Activated CD4-positive, alpha-beta T cell treated with anti-CD3 and anti-CD28 coated beads, Interleukin-2, amount 10 ng/mL, durations not matched to agents 24 days and 14 days (primary cell): ENCODE measurements at regions not wholly inside any gene's neighbourhood (a gene's known extent, or its start where the extent isn't known, plus 50 kb on each side); places are given as distances from the start of the nearest gene placed in this dataset.

Experiments
- DNase-seq: peaks from one replicate; pipeline ENCODE4 v3.0.0; 2022
- H3K27ac Mint-ChIP-seq: one replicate; pipeline ENCODE4 v1.8.0; 2022; ENCODE audit warnings: mild to moderate bottlenecking, mixed read lengths
- H3K27me3 Mint-ChIP-seq: one replicate; pipeline ENCODE4 v1.8.0; 2022; ENCODE audit warnings: mixed read lengths
- H3K36me3 Mint-ChIP-seq: one replicate; pipeline ENCODE4 v1.8.0; 2022; ENCODE audit warnings: low read depth, mild to moderate bottlenecking, mixed read lengths
- H3K4me1 Mint-ChIP-seq: one replicate; pipeline ENCODE4 v1.8.0; 2021; ENCODE audit warnings: mixed read lengths
- H3K4me3 Mint-ChIP-seq: one replicate; pipeline ENCODE4 v1.8.0; 2022; ENCODE audit warnings: mild to moderate bottlenecking, moderate library complexity, mixed read lengths
- H3K9me3 Mint-ChIP-seq: one replicate; pipeline ENCODE4 v1.8.0; 2021; ENCODE audit warnings: mixed read lengths
- intact Hi-C: fragments of 100-400 bp; cut with micrococcal nuclease; formaldehyde crosslinking; loops from one replicate; pipeline ENCODE4 v1.15.1; 2023

- Mint-ChIP-seq H3K27ac (no peak overlapping the region), H3K27me3 (no peaks in the 10 kb centered on the region)
- intact Hi-C loops = no loop called here
These were observed 361.0 kb upstream of the IL12A start for GRCh38 chr3:159627634-159628033.

GRCh38 chr3:159629329-159630084, 359.1 kb upstream of the IL12A start:
- no peak overlapping the region for H3K27ac Mint-ChIP-seq
- no peak overlapping the region for H3K4me3 Mint-ChIP-seq
- no peaks in the 10 kb centered on the region for H3K4me1 Mint-ChIP-seq
- intact Hi-C loops = no loop called here
- H3K9me3 Mint-ChIP-seq = no peaks in the 10 kb centered on the region
- DNase-seq = no peak
- no peaks in the 10 kb centered on the region for H3K27me3 Mint-ChIP-seq
- H3K36me3 Mint-ChIP-seq = no peaks in the 10 kb centered on the region

More at GRCh38 chr3:159627634-159628033, 361.0 kb upstream of the IL12A start:
- Mint-ChIP-seq H3K4me3 (no peak overlapping the region), H3K36me3 (no peaks in the 10 kb centered on the region), H3K4me1 (no peaks in the 10 kb centered on the region), H3K9me3 (no peaks in the 10 kb centered on the region)
- no peak for DNase-seq

GRCh38 chr3:159631226-159631625, 357.4 kb upstream of the IL12A start:
- H3K27ac Mint-ChIP-seq = no peak overlapping the region

GRCh38 chr3:159632128-159632527, 356.5 kb upstream of the IL12A start:
- no peak for DNase-seq
- intact Hi-C loops = no loop called here
- Mint-ChIP-seq H3K4me1 (no peaks in the 10 kb centered on the region), H3K36me3 (no peaks in the 10 kb centered on the region), H3K27ac (no peak overlapping the region), H3K27me3 (no peaks in the 10 kb centered on the region), H3K4me3 (no peak overlapping the region), H3K9me3 (no peaks in the 10 kb centered on the region)

More at GRCh38 chr3:159631226-159631625, 357.4 kb upstream of the IL12A start:
- DNase-seq = no peak
- Mint-ChIP-seq H3K4me3 (no peak overlapping the region), H3K27me3 (no peaks in the 10 kb centered on the region), H3K36me3 (no peaks in the 10 kb centered on the region), H3K9me3 (no peaks in the 10 kb centered on the region), H3K4me1 (no peaks in the 10 kb centered on the region)
- intact Hi-C loops = no loop called here

- Mint-ChIP-seq H3K4me3 (no peak overlapping the region), H3K27ac (no peak overlapping the region), H3K36me3 (no peaks in the 10 kb centered on the region), H3K4me1 (no peaks in the 10 kb centered on the region), H3K27me3 (no peaks in the 10 kb centered on the region), H3K9me3 (no peaks in the 10 kb centered on the region)
- no peak for DNase-seq
- intact Hi-C loops = no loop called here
These were observed 355.8 kb upstream of the IL12A start for GRCh38 chr3:159632851-159633250.

GRCh38 chr3:159634483-159634882, 354.2 kb upstream of the IL12A start:
- H3K36me3 Mint-ChIP-seq = no peaks in the 10 kb centered on the region
- DNase-seq = no peak
- H3K4me1 Mint-ChIP-seq = no peaks in the 10 kb centered on the region
- no peaks in the 10 kb centered on the region for H3K27me3 Mint-ChIP-seq
- H3K27ac Mint-ChIP-seq = no peak overlapping the region
- intact Hi-C loops = no loop called here
- no peak overlapping the region for H3K4me3 Mint-ChIP-seq
- no peaks in the 10 kb centered on the region for H3K9me3 Mint-ChIP-seq

- H3K9me3 Mint-ChIP-seq = no peaks in the 10 kb centered on the region
- H3K4me3 Mint-ChIP-seq = no peak overlapping the region
- no peaks in the 10 kb centered on the region for H3K4me1 Mint-ChIP-seq
- intact Hi-C loops = no loop called here
- no peaks in the 10 kb centered on the region for H3K27me3 Mint-ChIP-seq
- no peak for DNase-seq
- H3K36me3 Mint-ChIP-seq = no peaks in the 10 kb centered on the region
- H3K27ac Mint-ChIP-seq = no peak overlapping the region
These were observed 353.5 kb upstream of the IL12A start for GRCh38 chr3:159635047-159635641.

GRCh38 chr3:159637883-159638542, 350.6 kb upstream of the IL12A start:
- no peaks in the 10 kb centered on the region for H3K36me3 Mint-ChIP-seq
- H3K4me3 Mint-ChIP-seq = no peak overlapping the region
- H3K27me3 Mint-ChIP-seq = no peaks in the 10 kb centered on the region
- no peak for DNase-seq
- no peaks in the 10 kb centered on the region for H3K9me3 Mint-ChIP-seq
- no peak overlapping the region for H3K27ac Mint-ChIP-seq
- H3K4me1 Mint-ChIP-seq = no peaks in the 10 kb centered on the region
- intact Hi-C loops = no loop called here

- Mint-ChIP-seq H3K4me3 (no peak overlapping the region), H3K27ac (no peak overlapping the region), H3K36me3 (no peaks in the 10 kb centered on the region), H3K27me3 (no peaks in the 10 kb centered on the region), H3K4me1 (no peaks in the 10 kb centered on the region), H3K9me3 (no peaks in the 10 kb centered on the region)
- no peak for DNase-seq
- intact Hi-C loops = no loop called here
These were observed 348.4 kb upstream of the IL12A start for GRCh38 chr3:159640225-159640624.

GRCh38 chr3:159643406-159643805, 345.2 kb upstream of the IL12A start:
- Mint-ChIP-seq H3K27ac (no peak overlapping the region), H3K4me3 (no peak overlapping the region), H3K36me3 (no peaks in the 10 kb centered on the region), H3K9me3 (no peaks in the 10 kb centered on the region), H3K4me1 (no peaks in the 10 kb centered on the region), H3K27me3 (no peaks in the 10 kb centered on the region)
- intact Hi-C loops = no loop called here
- DNase-seq = no peak

- no peaks in the 10 kb centered on the region for H3K36me3 Mint-ChIP-seq
- no peaks in the 10 kb centered on the region for H3K9me3 Mint-ChIP-seq
- H3K27me3 Mint-ChIP-seq = no peaks in the 10 kb centered on the region
- DNase-seq = no peak
- intact Hi-C loops = no loop called here
- H3K4me3 Mint-ChIP-seq = no peak overlapping the region
- H3K4me1 Mint-ChIP-seq = no peaks in the 10 kb centered on the region
- H3K27ac Mint-ChIP-seq = no peak overlapping the region
These were observed 342.8 kb upstream of the IL12A start for GRCh38 chr3:159645874-159646273.

GRCh38 chr3:159649951-159650350, 338.7 kb upstream of the IL12A start:
- no peaks in the 10 kb centered on the region for H3K27me3 Mint-ChIP-seq
- no peaks in the 10 kb centered on the region for H3K4me1 Mint-ChIP-seq
- H3K9me3 Mint-ChIP-seq = no peaks in the 10 kb centered on the region
- intact Hi-C loops = no loop called here
- DNase-seq = no peak
- H3K27ac Mint-ChIP-seq = no peak overlapping the region
- H3K36me3 Mint-ChIP-seq = no peaks in the 10 kb centered on the region
- H3K4me3 Mint-ChIP-seq = no peak overlapping the region

GRCh38 chr3:159650726-159651125, 337.9 kb upstream of the IL12A start:
- no peaks in the 10 kb centered on the region for H3K36me3 Mint-ChIP-seq
- H3K27me3 Mint-ChIP-seq = no peaks in the 10 kb centered on the region
- no peak for DNase-seq
- no peaks in the 10 kb centered on the region for H3K4me1 Mint-ChIP-seq
- intact Hi-C loops = no loop called here
- no peak overlapping the region for H3K4me3 Mint-ChIP-seq
- no peak overlapping the region for H3K27ac Mint-ChIP-seq
- no peaks in the 10 kb centered on the region for H3K9me3 Mint-ChIP-seq

GRCh38 chr3:159652452-159652851, 336.2 kb upstream of the IL12A start:
- intact Hi-C loops = no loop called here
- no peaks in the 10 kb centered on the region for H3K9me3 Mint-ChIP-seq
- DNase-seq = no peak
- no peak overlapping the region for H3K4me3 Mint-ChIP-seq
- H3K4me1 Mint-ChIP-seq = no peaks in the 10 kb centered on the region
- no peaks in the 10 kb centered on the region for H3K27me3 Mint-ChIP-seq
- H3K27ac Mint-ChIP-seq = no peak overlapping the region
- H3K36me3 Mint-ChIP-seq = no peaks in the 10 kb centered on the region
